ENCODE measurements at regions not wholly inside any gene's neighbourhood (a gene's known extent, or its start where the extent isn't known, plus 50 kb on each side); places are given as distances from the start of the nearest gene placed in this dataset.
"Not testable (repeated sequence)": the region's sequence is repeated elsewhere in the genome, so short reads cannot be mapped to it uniquely, and the experiment has no call there.

- H3K36me3 ChIP-seq (ENCODE audit: control insufficient read depth in 2 of 2, insufficient read depth in 2 of 2, low read length in 1 of 2); H3K27ac ChIP-seq (ENCODE audit: low read depth in 1 of 2, low read length in 1 of 2); H3K27me3 ChIP-seq (ENCODE audit: control insufficient read depth in 2 of 2, insufficient read depth in 1 of 2, low read length in 1 of 2); H3K4me1 ChIP-seq (ENCODE audit: control insufficient read depth in 2 of 2, insufficient read depth in 2 of 2, low read length in 2 of 2); H3K9me3 ChIP-seq (ENCODE audit: control insufficient read depth in 2 of 2, insufficient read depth in 1 of 2, low read length in 1 of 2); H3K4me3 ChIP-seq (ENCODE audit: low read length in 2 of 2): not testable (repeated sequence)
- 88% methylated on average over 5 of the region's 5 CpGs for whole genome bisulfite sequencing
- peak in 2 of 9 donors; percentile 1 to 9 for DNase-seq (ENCODE audit: low read depth in 6 of 9, low spot score in 9 of 9)
Observed at GRCh38 chr4:74505355-74505978, 60.5 kb downstream of the AREG start.

GRCh38 chr4:74509363-74509762 lies 64.4 kb downstream of the AREG start:
- WGBS = 69% methylated on average over 3 of the region's 3 CpGs
- not testable (repeated sequence) for H3K27me3 ChIP-seq (ENCODE audit: control insufficient read depth in 2 of 2, insufficient read depth in 1 of 2, low read length in 1 of 2); H3K36me3 ChIP-seq (ENCODE audit: control insufficient read depth in 2 of 2, insufficient read depth in 2 of 2, low read length in 1 of 2); H3K9me3 ChIP-seq (ENCODE audit: control insufficient read depth in 2 of 2, insufficient read depth in 1 of 2, low read length in 1 of 2); H3K4me3 ChIP-seq (ENCODE audit: low read length in 2 of 2); DNase-seq (ENCODE audit: low read depth in 6 of 9, low spot score in 9 of 9); H3K4me1 ChIP-seq (ENCODE audit: control insufficient read depth in 2 of 2, insufficient read depth in 2 of 2, low read length in 2 of 2); H3K27ac ChIP-seq (ENCODE audit: low read depth in 1 of 2, low read length in 1 of 2)

GRCh38 chr4:74516303-74516702 lies 71.4 kb downstream of the AREG start:
- Histone ChIP-seq H3K4me3 (ENCODE audit: low read length in 2 of 2) (no peak overlapping the region), H3K4me1 (ENCODE audit: control insufficient read depth in 2 of 2, insufficient read depth in 2 of 2, low read length in 2 of 2) (no peaks in the 10 kb centered on the region), H3K9me3 (ENCODE audit: control insufficient read depth in 2 of 2, insufficient read depth in 1 of 2, low read length in 1 of 2) (no peaks in the 10 kb centered on the region), H3K27me3 (ENCODE audit: control insufficient read depth in 2 of 2, insufficient read depth in 1 of 2, low read length in 1 of 2) (no peaks in the 10 kb centered on the region), H3K27ac (ENCODE audit: low read depth in 1 of 2, low read length in 1 of 2) (no peak overlapping the region), H3K36me3 (ENCODE audit: control insufficient read depth in 2 of 2, insufficient read depth in 2 of 2, low read length in 1 of 2) (no peaks in the 10 kb centered on the region)
- no peak for DNase-seq (ENCODE audit: low read depth in 6 of 9, low spot score in 9 of 9)

- Histone ChIP-seq H3K9me3 (ENCODE audit: control insufficient read depth in 2 of 2, insufficient read depth in 1 of 2, low read length in 1 of 2) (no peaks in the 10 kb centered on the region), H3K4me1 (ENCODE audit: control insufficient read depth in 2 of 2, insufficient read depth in 2 of 2, low read length in 2 of 2) (no peaks in the 10 kb centered on the region), H3K4me3 (ENCODE audit: low read length in 2 of 2) (no peak overlapping the region), H3K36me3 (ENCODE audit: control insufficient read depth in 2 of 2, insufficient read depth in 2 of 2, low read length in 1 of 2) (no peaks in the 10 kb centered on the region), H3K27ac (ENCODE audit: low read depth in 1 of 2, low read length in 1 of 2) (no peak overlapping the region), H3K27me3 (ENCODE audit: control insufficient read depth in 2 of 2, insufficient read depth in 1 of 2, low read length in 1 of 2) (no peaks in the 10 kb centered on the region)
- 97% methylated on average over 4 of the region's 4 CpGs for WGBS
- no peak for DNase-seq (ENCODE audit: low read depth in 6 of 9, low spot score in 9 of 9)
Observed at GRCh38 chr4:74517996-74518395, 73.1 kb downstream of the AREG start.

GRCh38 chr4:74522251-74522991 lies 77.5 kb downstream of the AREG start:
- no peaks in the 10 kb centered on the region for H3K36me3 ChIP-seq (ENCODE audit: control insufficient read depth in 2 of 2, insufficient read depth in 2 of 2, low read length in 1 of 2)
- H3K4me1 ChIP-seq (ENCODE audit: control insufficient read depth in 2 of 2, insufficient read depth in 2 of 2, low read length in 2 of 2) = no peaks in the 10 kb centered on the region
- H3K4me3 ChIP-seq (ENCODE audit: low read length in 2 of 2) = no peak overlapping the region
- no peaks in the 10 kb centered on the region for H3K9me3 ChIP-seq (ENCODE audit: control insufficient read depth in 2 of 2, insufficient read depth in 1 of 2, low read length in 1 of 2)
- DNase-seq (ENCODE audit: low read depth in 6 of 9, low spot score in 9 of 9) = no peak
- no peaks in the 10 kb centered on the region for H3K27me3 ChIP-seq (ENCODE audit: control insufficient read depth in 2 of 2, insufficient read depth in 1 of 2, low read length in 1 of 2)
- no peak overlapping the region for H3K27ac ChIP-seq (ENCODE audit: low read depth in 1 of 2, low read length in 1 of 2)
- 97% methylated on average over 3 of the region's 3 CpGs for WGBS

- Histone ChIP-seq H3K4me1 (ENCODE audit: control insufficient read depth in 2 of 2, insufficient read depth in 2 of 2, low read length in 2 of 2) (no peaks in the 10 kb centered on the region), H3K27ac (ENCODE audit: low read depth in 1 of 2, low read length in 1 of 2) (no peak overlapping the region), H3K36me3 (ENCODE audit: control insufficient read depth in 2 of 2, insufficient read depth in 2 of 2, low read length in 1 of 2) (no peaks in the 10 kb centered on the region), H3K4me3 (ENCODE audit: low read length in 2 of 2) (no peak overlapping the region), H3K9me3 (ENCODE audit: control insufficient read depth in 2 of 2, insufficient read depth in 1 of 2, low read length in 1 of 2) (no peaks in the 10 kb centered on the region), H3K27me3 (ENCODE audit: control insufficient read depth in 2 of 2, insufficient read depth in 1 of 2, low read length in 1 of 2) (no peaks in the 10 kb centered on the region)
- DNase-seq (ENCODE audit: low read depth in 6 of 9, low spot score in 9 of 9) = no peak
- WGBS = 87% methylated on average over 1 of the region's 1 CpG
Observed at GRCh38 chr4:74523096-74523495, 78.2 kb downstream of the AREG start.

GRCh38 chr4:74524985-74525384 lies 80.0 kb downstream of the AREG start:
- Histone ChIP-seq H3K27me3 (ENCODE audit: control insufficient read depth in 2 of 2, insufficient read depth in 1 of 2, low read length in 1 of 2) (no peaks in the 10 kb centered on the region), H3K27ac (ENCODE audit: low read depth in 1 of 2, low read length in 1 of 2) (no peak overlapping the region), H3K36me3 (ENCODE audit: control insufficient read depth in 2 of 2, insufficient read depth in 2 of 2, low read length in 1 of 2) (no peaks in the 10 kb centered on the region), H3K4me1 (ENCODE audit: control insufficient read depth in 2 of 2, insufficient read depth in 2 of 2, low read length in 2 of 2) (no peaks in the 10 kb centered on the region), H3K4me3 (ENCODE audit: low read length in 2 of 2) (no peak overlapping the region), H3K9me3 (ENCODE audit: control insufficient read depth in 2 of 2, insufficient read depth in 1 of 2, low read length in 1 of 2) (no peaks in the 10 kb centered on the region)
- no peak for DNase-seq (ENCODE audit: low read depth in 6 of 9, low spot score in 9 of 9)

- no peak overlapping the region for H3K27ac ChIP-seq (ENCODE audit: low read depth in 1 of 2, low read length in 1 of 2)
- no peaks in the 10 kb centered on the region for H3K9me3 ChIP-seq (ENCODE audit: control insufficient read depth in 2 of 2, insufficient read depth in 1 of 2, low read length in 1 of 2)
- DNase-seq (ENCODE audit: low read depth in 6 of 9, low spot score in 9 of 9) = no peak
- H3K4me3 ChIP-seq (ENCODE audit: low read length in 2 of 2) = no peak overlapping the region
- no peaks in the 10 kb centered on the region for H3K36me3 ChIP-seq (ENCODE audit: control insufficient read depth in 2 of 2, insufficient read depth in 2 of 2, low read length in 1 of 2)
- 95% methylated on average over 1 of the region's 1 CpG for WGBS
- H3K4me1 ChIP-seq (ENCODE audit: control insufficient read depth in 2 of 2, insufficient read depth in 2 of 2, low read length in 2 of 2) = no peaks in the 10 kb centered on the region
- no peaks in the 10 kb centered on the region for H3K27me3 ChIP-seq (ENCODE audit: control insufficient read depth in 2 of 2, insufficient read depth in 1 of 2, low read length in 1 of 2)
Observed at GRCh38 chr4:74527049-74527448, 82.1 kb downstream of the AREG start.

GRCh38 chr4:74528178-74528577 lies 83.2 kb downstream of the AREG start:
- no peaks in the 10 kb centered on the region for H3K9me3 ChIP-seq (ENCODE audit: control insufficient read depth in 2 of 2, insufficient read depth in 1 of 2, low read length in 1 of 2)
- WGBS = 98% methylated on average over 1 of the region's 1 CpG
- H3K27me3 ChIP-seq (ENCODE audit: control insufficient read depth in 2 of 2, insufficient read depth in 1 of 2, low read length in 1 of 2) = no peaks in the 10 kb centered on the region

More at GRCh38 chr4:74528178-74528577, 83.2 kb downstream of the AREG start:
- Histone ChIP-seq H3K36me3 (ENCODE audit: control insufficient read depth in 2 of 2, insufficient read depth in 2 of 2, low read length in 1 of 2) (no peaks in the 10 kb centered on the region), H3K27ac (ENCODE audit: low read depth in 1 of 2, low read length in 1 of 2) (no peak overlapping the region), H3K4me1 (ENCODE audit: control insufficient read depth in 2 of 2, insufficient read depth in 2 of 2, low read length in 2 of 2) (no peaks in the 10 kb centered on the region), H3K4me3 (ENCODE audit: low read length in 2 of 2) (no peak overlapping the region)
- DNase-seq (ENCODE audit: low read depth in 6 of 9, low spot score in 9 of 9) = no peak
